ENCODE measurements at regions not wholly inside any gene's neighbourhood (a gene's known extent, or its start where the extent isn't known, plus 50 kb on each side); places are given as distances from the start of the nearest gene placed in this dataset.

DNA sequence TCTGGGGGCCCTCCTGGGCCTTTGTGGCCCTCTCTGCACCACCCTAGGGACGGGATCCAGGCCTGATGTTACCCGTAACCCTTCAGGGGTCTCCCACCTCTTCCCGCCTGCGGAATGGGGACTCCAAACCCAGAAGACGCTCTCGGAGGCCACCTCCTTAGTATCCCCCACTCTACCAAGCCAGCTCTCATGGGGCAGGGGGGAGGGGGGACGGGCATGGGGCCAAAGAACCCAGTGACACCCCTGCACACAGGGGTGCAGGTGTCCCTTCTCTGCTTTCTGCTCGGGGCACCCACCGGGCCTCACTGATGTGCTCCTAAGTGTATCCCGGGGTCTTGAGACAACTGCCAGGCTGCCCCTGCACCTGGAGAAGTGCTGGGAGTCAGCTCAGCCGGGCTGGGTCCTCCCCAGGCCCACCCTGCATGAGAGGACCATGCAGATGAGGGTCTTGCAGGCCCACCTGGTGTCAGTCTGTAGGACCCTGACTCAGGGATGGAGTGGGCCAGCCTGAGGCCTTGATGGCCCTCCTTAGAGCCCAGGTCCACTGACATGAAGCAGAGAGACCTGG, 176.9 kb downstream of the IGLL1 start:
- CTCF ChIA-PET (ENCODE audit: low intra/inter-chr PET ratio): interaction anchor here (0.7 kb wide), 2 partner anchors 136 to 188 kb away, joined by 3 to 4 read pairs; no protein-coding TSS in a partner anchor

DNA sequence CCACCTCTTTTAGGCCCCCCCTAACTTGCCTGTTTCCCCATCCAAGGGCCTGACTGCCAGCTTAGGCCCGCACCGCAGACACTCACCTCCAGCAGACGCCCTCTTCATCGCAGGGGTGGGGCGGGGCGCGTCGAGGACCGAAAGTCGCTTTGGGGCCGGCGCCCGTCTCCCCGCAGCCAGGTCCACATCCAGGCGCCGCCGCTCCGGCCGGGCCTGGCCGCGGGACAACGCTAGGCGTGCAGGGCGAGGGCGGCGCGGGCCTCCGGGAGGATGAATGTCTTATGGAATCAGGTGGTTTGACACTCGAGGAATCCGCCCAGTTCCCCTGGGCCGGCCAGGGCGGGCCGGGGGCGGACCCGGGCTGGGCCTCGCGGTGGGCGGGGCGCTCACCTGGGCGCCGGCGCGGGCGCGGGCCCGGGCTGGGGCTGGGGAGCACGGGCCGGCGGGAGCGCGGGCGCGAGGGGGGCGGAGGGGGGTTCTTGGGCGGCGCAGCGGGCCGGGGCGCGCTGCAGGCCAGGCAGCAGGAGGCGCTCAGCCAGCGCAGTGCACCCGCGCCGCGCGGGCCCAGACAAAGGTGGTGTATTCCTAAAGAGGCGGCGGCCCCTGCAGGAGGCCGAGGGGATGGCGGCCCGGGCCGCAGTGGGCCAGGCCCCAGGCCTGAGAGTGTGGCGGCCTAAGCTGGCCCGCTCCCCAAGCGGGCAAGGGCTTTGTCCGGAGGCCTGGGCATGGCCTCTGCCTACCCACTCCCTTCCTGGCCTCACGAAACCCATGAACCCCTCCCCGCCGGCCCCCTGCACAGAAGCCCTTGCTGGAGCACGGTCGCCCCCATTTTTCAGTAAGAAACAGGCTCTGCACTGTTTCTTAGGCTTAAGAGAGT, 177.6 kb downstream of the IGLL1 start:
- Histone ChIP-seq H4K20me1 (replicated peaks; ENCODE audit: control insufficient read depth, insufficient read depth, low read length) (no peaks in the 10 kb centered on the region), H3K4me1 (replicated peaks in 1 of 2; ENCODE audit: control insufficient read depth in 2 of 2, insufficient read depth in 2 of 2, low read length in 2 of 2) (peaks cover 9 to 40% of the 10 kb centered on the region in 2 experiments), H3K27ac (ENCODE audit: extremely low read depth, low read depth, low read length) (peak overlapping the region; percentile 79; the same call in 2 of the 3 replicates), H2AFZ (ENCODE audit: low read depth, low read length) (peak overlapping the region; percentile 92), H3K4me3 (peak overlapping the region; percentile 34), H3K9me1 (ENCODE audit: control insufficient read depth, insufficient read depth, low read length) (no peaks in the 10 kb centered on the region), H3K9ac (ENCODE audit: insufficient read depth in 1 of 2, low read depth in 2 of 2, low read length in 2 of 2) (peak overlapping the region; percentile 81 to 92), H3K79me2 (ENCODE audit: control insufficient read depth, insufficient read depth, low read length) (no peaks in the 10 kb centered on the region), H3K9me3 (replicated peaks; ENCODE audit: control insufficient read depth, insufficient read depth, low read depth, low read length) (no peaks in the 10 kb centered on the region), H3K36me3 (ENCODE audit: control insufficient read depth, insufficient read depth, low read length) (no peaks in the 10 kb centered on the region), H3K4me2 (ENCODE audit: insufficient read depth, low read length) (peak overlapping the region; percentile 58), H3K27me3 (ENCODE audit: control insufficient read depth in 2 of 2, insufficient read depth in 2 of 2, low read length in 2 of 2) (no peaks in the 10 kb centered on the region; a peak in 1 of 5 replicates)
- BruUV-seq (replicated peaks): no TSS peak
- ATAC-seq (peak; percentile 95), FAIRE-seq (no peak), DNase-seq (ENCODE audit: extremely low read depth in 1 of 4, low spot score in 3 of 4) (peak; percentile 83 to 91 (median 88))
- under 1% methylated on average over 21 of the region's 82 CpGs for WGBS (ENCODE audit: insufficient coverage, low coverage, missing lambda C conversion rate)
- in situ Hi-C loops (cut with MboI): no loop called here
- intact Hi-C loops (cut with micrococcal nuclease): loop anchor here (1.0 kb wide), 1 partner anchor 137 kb away; no protein-coding TSS in a partner anchor
- ChIA-PET POLR2A (no interaction called here), CTCF (ENCODE audit: low intra/inter-chr PET ratio) (interaction anchor here (0.6 to 1.0 kb wide), 4 partner anchors 39 to 188 kb away, joined by 3 to 4 read pairs (median 3); no protein-coding TSS in a partner anchor)
- TF ChIP-seq L3MBTL2 (IDR thresholded peaks at IDR 0.05): no peak; the same call in none of the 2 replicates
- TF ChIP-seq U2AF2 (optimal IDR thresholded peaks at IDR 0.05; ENCODE audit: low read depth, low read length): no peak
- no peak for TF ChIP-seq EP300 (IDR thresholded peaks at IDR 0.05; ENCODE audit: low read length)
- no peak for TF ChIP-seq MCM5 (IDR thresholded peaks at IDR 0.05; ENCODE audit: low read depth)
- no peak for TF ChIP-seq MCM3 (IDR thresholded peaks at IDR 0.05)
- TF ChIP-seq, protein P1, sequence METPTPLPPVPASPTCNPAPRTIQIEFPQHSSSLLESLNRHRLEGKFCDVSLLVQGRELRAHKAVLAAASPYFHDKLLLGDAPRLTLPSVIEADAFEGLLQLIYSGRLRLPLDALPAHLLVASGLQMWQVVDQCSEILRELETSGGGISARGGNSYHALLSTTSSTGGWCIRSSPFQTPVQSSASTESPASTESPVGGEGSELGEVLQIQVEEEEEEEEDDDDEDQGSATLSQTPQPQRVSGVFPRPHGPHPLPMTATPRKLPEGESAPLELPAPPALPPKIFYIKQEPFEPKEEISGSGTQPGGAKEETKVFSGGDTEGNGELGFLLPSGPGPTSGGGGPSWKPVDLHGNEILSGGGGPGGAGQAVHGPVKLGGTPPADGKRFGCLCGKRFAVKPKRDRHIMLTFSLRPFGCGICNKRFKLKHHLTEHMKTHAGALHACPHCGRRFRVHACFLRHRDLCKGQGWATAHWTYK (CRISPR knock-in tag; IDR thresholded peaks at IDR 0.05): no peak
- TF ChIP-seq, protein P2, sequence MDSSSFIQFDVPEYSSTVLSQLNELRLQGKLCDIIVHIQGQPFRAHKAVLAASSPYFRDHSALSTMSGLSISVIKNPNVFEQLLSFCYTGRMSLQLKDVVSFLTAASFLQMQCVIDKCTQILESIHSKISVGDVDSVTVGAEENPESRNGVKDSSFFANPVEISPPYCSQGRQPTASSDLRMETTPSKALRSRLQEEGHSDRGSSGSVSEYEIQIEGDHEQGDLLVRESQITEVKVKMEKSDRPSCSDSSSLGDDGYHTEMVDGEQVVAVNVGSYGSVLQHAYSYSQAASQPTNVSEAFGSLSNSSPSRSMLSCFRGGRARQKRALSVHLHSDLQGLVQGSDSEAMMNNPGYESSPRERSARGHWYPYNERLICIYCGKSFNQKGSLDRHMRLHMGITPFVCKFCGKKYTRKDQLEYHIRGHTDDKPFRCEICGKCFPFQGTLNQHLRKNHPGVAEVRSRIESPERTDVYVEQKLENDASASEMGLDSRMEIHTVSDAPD (CRISPR knock-in tag; IDR thresholded peaks at IDR 0.05): no peak

More for the DNA sequence above, 176.9 kb downstream of the IGLL1 start:
- Histone ChIP-seq H3K4me3 (peak overlapping the region; percentile 34), H3K4me1 (replicated peaks in 1 of 2; ENCODE audit: control insufficient read depth in 2 of 2, insufficient read depth in 2 of 2, low read length in 2 of 2) (peaks cover 9 to 40% of the 10 kb centered on the region in 2 experiments), H2AFZ (ENCODE audit: low read depth, low read length) (peak overlapping the region; percentile 92), H3K36me3 (ENCODE audit: control insufficient read depth, insufficient read depth, low read length) (no peaks in the 10 kb centered on the region), H3K4me2 (ENCODE audit: insufficient read depth, low read length) (peak overlapping the region; percentile 58), H3K9ac (ENCODE audit: insufficient read depth in 1 of 2, low read depth in 2 of 2, low read length in 2 of 2) (peak overlapping the region; percentile 81 to 92), H4K20me1 (replicated peaks; ENCODE audit: control insufficient read depth, insufficient read depth, low read length) (no peaks in the 10 kb centered on the region), H3K9me1 (ENCODE audit: control insufficient read depth, insufficient read depth, low read length) (no peaks in the 10 kb centered on the region), H3K9me3 (replicated peaks; ENCODE audit: control insufficient read depth, insufficient read depth, low read depth, low read length) (no peaks in the 10 kb centered on the region), H3K27me3 (ENCODE audit: control insufficient read depth in 2 of 2, insufficient read depth in 2 of 2, low read length in 2 of 2) (no peaks in the 10 kb centered on the region; a peak in 1 of 5 replicates), H3K27ac (ENCODE audit: extremely low read depth, low read depth, low read length) (peak overlapping the region; percentile 79; the same call in 2 of the 3 replicates), H3K79me2 (ENCODE audit: control insufficient read depth, insufficient read depth, low read length) (no peaks in the 10 kb centered on the region)
- DNase-seq (ENCODE audit: extremely low read depth in 1 of 4, low spot score in 3 of 4): peak in 1 of 4 experiments; percentile 11
- WGBS (ENCODE audit: insufficient coverage, low coverage, missing lambda C conversion rate): 78% methylated on average over 5 of the region's 11 CpGs
- no peak for FAIRE-seq
- no TSS peak for BruUV-seq (replicated peaks)
- POLR2A ChIA-PET: no interaction called here
- no peak for ATAC-seq
- in situ Hi-C loops (cut with MboI) (no loop called here), intact Hi-C loops (cut with micrococcal nuclease) (no loop called here)
- TF ChIP-seq, protein P3, sequence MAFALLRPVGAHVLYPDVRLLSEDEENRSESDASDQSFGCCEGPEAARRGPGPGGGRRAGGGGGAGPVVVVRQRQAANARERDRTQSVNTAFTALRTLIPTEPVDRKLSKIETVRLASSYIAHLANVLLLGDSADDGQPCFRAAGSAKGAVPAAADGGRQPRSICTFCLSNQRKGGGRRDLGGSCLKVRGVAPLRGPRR (CRISPR knock-in tag; IDR thresholded peaks at IDR 0.05): no peak
- TF ChIP-seq ZFX (CRISPR knock-in tag; IDR thresholded peaks at IDR 0.05): peak; percentile 1; the same call in 1 of the 2 replicates

Measured in K562 (cell line).